NCI-H2227 (cell line): ENCODE measurements at regions not wholly inside any gene's neighbourhood (a gene's known extent, or its start where the extent isn't known, plus 50 kb on each side); places are given as distances from the start of the nearest gene placed in this dataset.

Experiments
- DNase-seq: peaks from one replicate; lab custom pipeline; 2025; ENCODE audit not compliant: unreplicated experiment; lab: John Stamatoyannopoulos, UW

GRCh38 chr9:90948156-90948555, 146.5 kb downstream of the SYK start:
- no peak for DNase-seq

GRCh38 chr9:90950600-90950999, 149.0 kb downstream of the SYK start:
- peak; percentile 11 for DNase-seq

GRCh38 chr9:90953200-90953599, 151.6 kb downstream of the SYK start:
- DNase-seq, result no peak

- DNase-seq, result no peak
Measured at GRCh38 chr9:90953805-90954204, 152.2 kb downstream of the SYK start.

- no peak for DNase-seq
Measured at GRCh38 chr9:90956026-90956810, 154.6 kb downstream of the SYK start.

GRCh38 chr9:90958328-90958727, 156.7 kb downstream of the SYK start:
- no peak for DNase-seq

GRCh38 chr9:90960941-90961340, 159.3 kb downstream of the SYK start:
- no peak for DNase-seq

- DNase-seq, result no peak
Measured at GRCh38 chr9:90961375-90961774, 159.8 kb downstream of the SYK start.

- DNase-seq, result no peak
Measured at GRCh38 chr9:90964101-90965020, 162.7 kb downstream of the SYK start.

GRCh38 chr9:90965226-90966030, 163.8 kb downstream of the SYK start:
- no peak for DNase-seq

- no peak for DNase-seq
Measured at GRCh38 chr9:90966031-90966290, 164.3 kb downstream of the SYK start.

GRCh38 chr9:90966480-90967144, 165.0 kb downstream of the SYK start:
- DNase-seq, result no peak

- DNase-seq, result no peak
Measured at GRCh38 chr9:90967145-90967538, 165.5 kb downstream of the SYK start.

GRCh38 chr9:90969021-90969675, 167.5 kb downstream of the SYK start:
- DNase-seq, result peak; percentile 52

- no peak for DNase-seq
Measured at GRCh38 chr9:90970608-90971007, 169.0 kb downstream of the SYK start.

- no peak for DNase-seq
Measured at GRCh38 chr9:90972057-90972456, 170.4 kb downstream of the SYK start.

GRCh38 chr9:90974016-90974415, 172.4 kb downstream of the SYK start:
- no peak for DNase-seq

GRCh38 chr9:90974643-90975245, 173.1 kb downstream of the SYK start:
- DNase-seq, result no peak

GRCh38 chr9:90975781-90976538, 174.3 kb downstream of the SYK start:
- no peak for DNase-seq
